T47D (cell line): ENCODE measurements at regions not wholly inside any gene's neighbourhood (a gene's known extent, or its start where the extent isn't known, plus 50 kb on each side); places are given as distances from the start of the nearest gene placed in this dataset.

ENCODE experiments used
- DNase-seq, 2 experiments: peaks; one replicate each; pipeline versions ENCODE4 v3.0.0 to v3.0.0-alpha.2; 2011 to 2012; ENCODE audit warnings: low read depth in 1 of 2, low spot score in 1 of 2
- JUND ChIP-seq: IDR thresholded peaks from 2 replicates; pipeline ENCODE4 v1.6.1; 2012; ENCODE audit warnings: low read depth
- in situ Hi-C: cut with HindIII; loops from 2 replicates; pipeline ENCODE4 v1.10.0; 2016; ENCODE audit warnings: low sequenced_read_pairs, low pct_unique_long_range_greater_than_20kb

DNA sequence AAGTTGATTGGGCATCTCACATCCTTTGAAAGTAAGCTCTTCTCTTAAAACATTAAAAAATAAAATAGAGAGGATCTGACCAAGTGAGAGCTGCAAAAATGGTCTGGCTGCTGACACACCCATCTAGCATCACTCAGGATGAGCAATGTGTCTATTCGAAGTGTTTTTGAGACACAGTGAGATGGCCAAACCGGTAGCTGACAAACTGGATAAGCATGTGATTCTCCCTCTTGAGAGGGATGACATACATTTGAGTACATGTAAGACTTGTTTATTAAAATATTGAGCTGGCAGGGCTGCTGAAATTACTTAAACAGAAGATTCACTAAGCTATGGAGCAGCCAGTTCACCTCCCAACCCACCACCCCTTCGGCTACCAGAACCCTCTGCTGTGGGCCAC is 333.9 kb downstream of the ADRA2A start:
- in situ Hi-C loops, result no loop called here
- no peak for DNase-seq
- TF ChIP-seq JUND, result no peak

DNA sequence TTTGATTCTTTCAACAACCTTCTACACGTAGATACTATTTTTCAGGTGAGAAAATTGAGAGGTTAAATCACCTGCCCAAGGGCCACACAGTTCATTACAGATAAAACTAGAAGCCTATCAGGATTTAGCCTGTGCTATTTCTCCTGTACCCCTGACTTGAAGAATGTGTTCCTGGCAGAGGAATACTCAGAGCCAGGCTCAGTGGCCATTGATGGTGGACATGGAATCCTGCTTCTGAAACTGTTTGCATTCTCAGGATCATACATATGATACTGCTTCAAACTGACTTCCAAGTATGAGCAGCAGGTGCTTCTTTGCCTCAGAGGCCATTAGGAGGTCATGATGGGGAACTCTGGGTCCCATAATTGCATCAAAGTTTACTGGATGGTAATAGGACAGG is 348.6 kb downstream of the ADRA2A start:
- in situ Hi-C loops, result no loop called here
- no peak for TF ChIP-seq JUND
- DNase-seq, result no peak

DNA sequence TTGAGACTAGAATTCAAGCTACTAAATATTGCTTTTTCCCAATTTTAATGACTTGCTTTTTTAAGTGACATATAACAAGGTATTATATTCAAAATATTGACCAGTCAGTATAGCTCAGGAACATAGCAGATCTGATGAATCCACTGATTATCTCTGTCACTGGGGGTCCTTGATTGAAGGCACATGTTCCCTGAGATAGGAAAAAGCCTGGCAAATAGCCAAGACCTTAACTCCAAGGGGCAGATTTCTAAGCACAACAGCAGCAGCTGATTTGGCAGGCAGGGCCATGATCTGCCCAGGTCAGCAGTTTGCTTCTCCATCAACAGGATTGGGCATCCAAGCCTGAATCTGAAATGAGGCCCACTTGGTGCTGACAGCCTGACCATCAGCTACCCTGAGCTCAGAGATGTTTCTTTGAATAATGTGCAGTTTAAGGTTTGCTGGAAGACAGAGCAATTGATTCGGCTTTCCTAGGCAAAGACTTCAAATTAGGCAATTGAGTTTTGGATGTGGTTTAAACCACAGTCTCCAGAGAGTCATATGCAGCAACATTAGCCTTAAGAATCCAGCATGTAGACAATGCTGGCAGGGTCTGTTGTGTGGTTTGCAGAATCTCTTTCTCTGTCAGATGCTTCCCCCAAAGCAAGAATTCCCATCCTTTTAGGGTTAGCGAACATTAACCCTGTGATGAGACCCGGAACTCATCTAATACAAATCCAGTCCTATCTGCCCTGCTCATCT is 352.6 kb downstream of the ADRA2A start:
- TF ChIP-seq JUND, result no peak
- in situ Hi-C loops, result no loop called here
- DNase-seq, result no peak

DNA sequence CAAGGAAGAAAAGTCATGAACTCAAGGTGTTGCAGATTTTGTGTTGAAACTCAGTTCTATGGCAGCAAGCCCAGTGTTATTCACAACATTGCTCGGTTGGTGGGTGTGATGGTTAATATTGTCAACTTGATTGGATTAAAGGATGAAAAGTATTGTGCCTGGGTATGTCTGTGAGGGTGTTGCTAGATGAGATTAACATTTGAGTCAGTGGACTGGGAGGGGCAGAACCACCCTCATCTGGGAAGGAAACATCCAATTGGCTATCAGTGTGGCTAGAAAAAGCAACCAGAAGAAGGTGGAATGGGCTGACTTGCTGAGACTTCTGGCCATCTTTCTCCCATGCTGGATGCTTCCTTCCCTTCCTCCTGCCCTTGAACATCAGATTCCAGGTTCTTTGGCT is 353.2 kb downstream of the ADRA2A start:
- TF ChIP-seq JUND, result no peak
- no peak for DNase-seq
- in situ Hi-C loops, result no loop called here

DNA sequence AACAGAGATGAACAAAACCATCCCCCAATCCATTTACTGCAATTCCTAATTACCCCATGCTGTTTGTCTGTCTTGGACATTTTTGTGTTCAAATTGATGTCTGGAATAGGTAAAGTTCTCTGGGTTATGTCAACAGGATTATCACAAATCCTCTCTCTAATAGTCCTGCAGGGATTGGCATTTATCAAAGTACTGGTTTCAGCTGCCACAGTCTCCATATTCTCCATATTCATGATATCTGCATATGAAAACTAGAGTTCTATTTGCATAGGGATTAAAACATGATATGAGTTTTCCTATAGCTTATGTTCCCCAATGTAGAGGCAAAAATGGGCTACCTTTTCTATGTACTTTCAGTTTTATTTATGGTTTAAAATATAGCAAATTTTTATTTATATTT is 355.8 kb downstream of the ADRA2A start:
- DNase-seq, result no peak
- TF ChIP-seq JUND, result no peak
- in situ Hi-C loops, result no loop called here

DNA sequence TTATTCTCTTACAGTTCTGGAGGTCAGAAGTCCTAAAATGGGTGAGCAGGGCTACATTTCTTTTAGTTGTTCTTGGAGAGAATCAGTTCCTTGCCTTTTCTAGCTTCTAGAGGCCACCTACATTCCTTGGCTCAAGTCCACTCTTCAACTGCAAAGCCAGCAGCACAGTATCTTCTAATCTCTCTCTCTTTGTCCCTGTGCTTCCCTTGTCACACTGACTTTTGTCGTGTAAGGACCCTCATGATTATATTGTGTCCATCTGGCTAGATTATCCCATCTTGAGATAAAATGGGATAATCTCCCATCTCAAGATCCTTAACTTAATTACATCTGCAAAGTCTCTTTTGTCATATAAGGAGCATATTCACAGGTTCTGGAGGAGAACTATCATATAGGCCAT is 359.0 kb downstream of the ADRA2A start:
- no peak for DNase-seq
- no peak for TF ChIP-seq JUND
- in situ Hi-C loops, result no loop called here

DNA sequence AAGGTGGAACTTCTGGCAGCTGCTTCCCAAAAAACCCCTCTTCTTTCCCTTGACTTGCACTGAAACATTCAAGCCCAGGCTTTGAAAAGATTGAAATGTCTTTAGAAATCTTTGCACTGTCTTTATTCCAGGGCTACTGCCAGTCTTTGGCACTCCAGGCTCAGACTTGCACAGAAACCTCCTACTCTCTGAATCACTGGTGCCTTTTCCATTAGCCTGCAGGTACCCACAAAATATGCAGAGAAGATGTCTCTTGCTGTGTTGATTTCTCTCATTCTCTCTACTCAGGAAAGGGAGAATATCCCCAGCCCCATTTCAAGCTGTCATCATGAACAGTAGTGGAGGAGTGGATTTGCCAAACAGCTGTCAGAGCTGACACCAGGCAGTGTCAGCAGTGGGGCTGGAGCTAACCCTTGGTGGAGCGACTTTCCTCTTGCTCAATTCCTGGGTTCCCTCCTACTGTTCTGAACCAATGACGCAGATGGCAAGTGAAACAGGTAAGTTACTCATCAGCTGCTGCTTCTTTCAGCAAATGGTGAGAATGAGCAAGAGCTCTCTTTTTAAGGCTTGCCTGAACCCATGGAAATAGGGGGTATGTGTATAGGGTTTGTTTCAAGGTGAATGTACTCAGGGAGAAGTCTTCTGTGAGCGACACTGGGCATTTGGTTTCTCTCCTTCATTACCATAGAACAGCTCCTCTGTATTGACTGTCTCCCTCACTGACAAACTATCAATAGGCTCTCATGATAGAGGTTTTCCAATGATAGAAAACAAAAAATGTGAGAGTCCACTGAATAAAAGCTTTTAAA is 362.4 kb downstream of the ADRA2A start:
- in situ Hi-C loops, result no loop called here

DNA sequence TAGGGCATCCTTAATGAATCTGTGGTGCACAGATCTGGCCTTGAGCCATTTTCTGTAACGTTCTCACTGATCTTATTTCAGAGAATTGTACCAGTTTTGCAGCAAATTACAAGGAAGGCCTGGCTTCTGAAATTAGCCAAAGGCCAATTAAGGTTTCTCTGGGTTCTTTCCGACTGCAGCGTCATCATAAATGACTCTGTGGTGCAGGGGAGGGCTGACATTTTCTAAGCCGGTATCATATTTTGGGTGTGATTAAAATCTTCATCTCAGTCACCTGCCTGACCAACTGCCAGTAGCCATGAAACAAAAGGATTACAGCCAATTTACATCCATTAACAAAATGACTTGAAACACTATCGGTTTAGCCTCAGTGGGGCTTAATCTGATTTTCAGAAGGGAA is 363.7 kb downstream of the ADRA2A start:
- in situ Hi-C loops, result no loop called here
- DNase-seq, result no peak
- TF ChIP-seq JUND, result no peak

More for the DNA sequence above, 362.4 kb downstream of the ADRA2A start:
- TF ChIP-seq JUND, result no peak
- DNase-seq, result no peak

DNA sequence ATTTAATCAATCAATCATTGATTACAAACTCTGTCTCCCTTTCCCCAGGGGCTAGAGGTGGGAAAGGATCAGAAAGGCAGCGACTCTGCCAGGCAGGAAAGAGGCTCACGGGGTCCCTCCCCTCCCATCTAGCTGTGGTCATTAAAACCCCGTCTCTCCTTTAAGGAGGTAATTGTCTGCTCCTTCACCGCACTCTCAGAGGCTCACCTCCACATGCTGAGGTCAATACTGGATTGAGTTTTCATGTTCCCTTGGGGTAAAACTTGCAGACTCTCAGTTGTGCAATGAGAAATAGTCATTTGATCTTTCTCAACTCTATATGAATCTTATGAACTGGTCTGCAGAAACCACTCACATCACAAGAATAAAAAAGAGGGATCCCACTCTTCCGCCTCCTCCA is 368.8 kb downstream of the ADRA2A start:
- in situ Hi-C loops, result no loop called here
- no peak for TF ChIP-seq JUND

DNA sequence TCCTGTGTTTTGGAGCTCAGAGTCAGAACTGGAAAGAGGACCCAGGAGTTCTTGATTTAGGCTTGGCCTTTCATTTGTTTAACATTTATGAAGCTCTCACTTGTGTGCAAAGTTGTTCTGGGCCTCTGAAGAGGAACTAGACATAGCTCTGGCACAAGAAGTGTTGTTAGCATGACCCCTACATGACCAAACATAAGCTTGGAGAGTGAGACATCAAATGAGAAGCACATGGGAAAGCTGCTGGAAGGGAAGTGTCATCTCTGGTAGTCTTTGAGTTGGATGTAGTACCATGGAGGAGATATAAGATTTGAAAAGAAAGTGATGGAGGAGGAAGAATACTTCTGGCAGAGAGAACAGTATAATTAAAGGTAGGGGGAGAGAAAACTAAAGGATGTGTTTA is 370.1 kb downstream of the ADRA2A start:
- in situ Hi-C loops, result no loop called here
- TF ChIP-seq JUND, result no peak
- DNase-seq, result no peak

More for the DNA sequence above, 368.8 kb downstream of the ADRA2A start:
- no peak for DNase-seq

DNA sequence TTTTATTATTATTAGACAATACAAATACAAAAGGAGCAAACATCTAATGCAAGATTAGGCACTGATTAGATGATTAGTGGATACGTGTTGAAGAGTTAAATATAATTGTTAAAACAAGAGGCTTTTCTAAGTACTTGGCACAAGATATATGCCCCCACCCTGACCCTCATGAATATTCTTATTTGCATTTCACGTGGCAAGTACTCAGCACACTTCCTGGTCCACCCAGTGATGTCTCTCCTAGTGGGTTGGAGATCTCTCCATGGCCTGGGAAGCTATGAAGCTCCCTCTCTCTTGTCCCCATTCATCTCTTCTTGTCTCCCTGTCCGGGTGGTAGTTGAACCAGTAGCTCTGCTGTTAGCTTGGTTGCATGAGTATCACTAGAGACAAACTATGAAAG is 375.3 kb downstream of the ADRA2A start:
- DNase-seq, result no peak
- no peak for TF ChIP-seq JUND
- in situ Hi-C loops, result no loop called here

DNA sequence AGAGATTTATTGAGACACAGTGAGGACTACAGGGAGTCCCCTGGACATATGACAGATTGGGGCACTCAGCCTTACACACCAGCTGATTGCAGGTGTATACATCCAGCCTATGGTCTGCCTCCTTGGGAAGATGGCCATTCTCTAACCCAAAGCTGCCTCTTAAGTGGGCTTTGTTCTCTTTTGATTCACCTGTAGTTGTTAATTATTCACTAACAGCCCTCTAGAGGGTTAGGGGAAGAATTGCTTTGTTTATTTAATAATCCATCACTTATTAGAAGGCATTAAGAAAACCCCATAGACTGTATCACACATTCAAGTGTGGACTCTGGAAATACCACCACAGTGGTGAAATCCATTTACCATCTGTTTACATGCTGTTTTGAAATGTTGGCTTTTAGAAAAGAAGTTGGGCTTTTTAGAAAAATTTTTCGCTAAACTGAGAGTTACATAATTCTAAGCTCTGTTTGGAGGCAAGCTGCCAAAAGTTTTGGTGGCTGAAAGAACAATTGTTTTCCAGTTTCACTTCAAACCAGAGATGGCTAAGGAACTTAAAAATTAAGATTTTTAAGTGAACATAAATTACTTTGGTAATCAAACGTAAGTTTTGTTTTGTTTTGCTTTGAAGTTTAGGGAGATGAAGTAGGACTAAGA is 379.1 kb downstream of the ADRA2A start:
- DNase-seq, result no peak
- in situ Hi-C loops, result no loop called here
- TF ChIP-seq JUND, result no peak

DNA sequence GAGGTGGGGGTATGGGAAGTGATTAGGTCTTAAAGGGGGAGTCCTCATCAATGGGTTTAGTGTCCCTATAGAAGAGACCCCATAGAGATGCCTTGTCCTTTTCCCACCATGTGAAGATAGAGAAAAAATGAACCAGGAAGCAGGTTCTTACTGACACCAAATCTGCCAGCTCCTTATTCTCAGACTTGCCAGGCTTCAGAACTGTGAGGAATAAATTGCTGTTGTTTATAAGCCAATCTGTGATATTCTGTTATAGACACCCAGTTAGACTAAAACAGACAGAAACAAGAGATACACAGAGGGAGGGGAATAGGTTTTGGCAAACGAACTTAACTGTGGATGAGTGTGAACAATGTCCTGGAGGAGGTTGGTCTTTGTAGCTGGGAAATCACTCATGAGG is 381.4 kb downstream of the ADRA2A start:
- DNase-seq, result no peak
- TF ChIP-seq JUND, result no peak
- in situ Hi-C loops, result no loop called here

DNA sequence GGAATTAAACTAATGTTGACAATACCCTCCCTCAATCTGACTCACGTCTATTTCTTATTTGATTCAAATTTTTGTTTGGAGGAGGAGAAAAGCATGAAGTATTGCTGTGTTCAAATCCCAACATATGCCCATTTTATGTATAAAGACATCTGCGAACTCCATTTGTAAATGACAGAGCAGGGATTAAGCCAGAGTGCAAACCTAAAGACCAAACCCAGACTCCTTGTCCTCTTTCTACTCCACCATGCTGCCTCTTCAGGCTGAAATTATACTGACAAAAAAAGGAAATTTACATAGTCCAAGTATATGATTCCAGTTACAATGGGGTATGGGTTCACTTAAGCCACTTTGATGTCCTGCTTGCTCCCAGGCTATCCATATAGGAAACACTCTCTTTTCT is 383.1 kb downstream of the ADRA2A start:
- TF ChIP-seq JUND, result no peak
- DNase-seq, result no peak
- in situ Hi-C loops, result no loop called here
